ENCODE measurements at regions not wholly inside any gene's neighbourhood (a gene's known extent, or its start where the extent isn't known, plus 50 kb on each side); places are given as distances from the start of the nearest gene placed in this dataset.

- TF ChIP-seq POLR2A (IDR thresholded peaks at IDR 0.05; ENCODE audit: borderline replicate concordance, extremely low read depth, insufficient read depth, insufficient read length) (no peak), EZH2phosphoT487 (IDR thresholded peaks at IDR 0.05; ENCODE audit: borderline replicate concordance) (no peak), EZH2 (IDR thresholded peaks at IDR 0.05) (no peak), SP1 (IDR thresholded peaks at IDR 0.05; ENCODE audit: low read depth) (no peak)
Observed at GRCh38 chr2:76280686-76281085, 570.0 kb upstream of the GCFC2 start.
